LNCaP clone FGC (cell line): ENCODE measurements at regions not wholly inside any gene's neighbourhood (a gene's known extent, or its start where the extent isn't known, plus 50 kb on each side); places are given as distances from the start of the nearest gene placed in this dataset.

Source experiments
- DNase-seq: peaks from one replicate; pipeline ENCODE4 v3.0.0-alpha.2; 2011; ENCODE audit warnings: low read depth
- H3K4me3 ChIP-seq: 2 replicates; pipeline ENCODE4 v1.5.1; 2011; ENCODE audit warnings: mild to moderate bottlenecking, low read depth, low read length, control low read depth
- CTCF ChIP-seq: IDR thresholded peaks from 2 replicates; pipeline ENCODE4 v1.5.1; 2012; ENCODE audit warnings: mild to moderate bottlenecking; ENCODE audit not compliant: control insufficient read depth, insufficient read depth; ENCODE audit errors: extremely low read depth

GRCh38 chr13:99628442-99628841, 127.2 kb downstream of the TM9SF2 start:
- no peak for TF ChIP-seq CTCF
- H3K4me3 ChIP-seq, result no peak overlapping the region
- DNase-seq, result no peak

GRCh38 chr13:99626461-99627082, 125.3 kb downstream of the TM9SF2 start:
- DNase-seq, result no peak
- TF ChIP-seq CTCF, result no peak
- H3K4me3 ChIP-seq, result no peak overlapping the region

GRCh38 chr13:99624936-99625540, 123.8 kb downstream of the TM9SF2 start:
- H3K4me3 ChIP-seq, result no peak overlapping the region
- no peak for DNase-seq
- TF ChIP-seq CTCF, result no peak

GRCh38 chr13:99620806-99621205, 119.5 kb downstream of the TM9SF2 start:
- no peak for DNase-seq
- TF ChIP-seq CTCF, result no peak

GRCh38 chr13:99619207-99619606, 117.9 kb downstream of the TM9SF2 start:
- H3K4me3 ChIP-seq, result no peak overlapping the region

More at GRCh38 chr13:99620806-99621205, 119.5 kb downstream of the TM9SF2 start:
- no peak overlapping the region for H3K4me3 ChIP-seq

GRCh38 chr13:99617474-99618255, 116.4 kb downstream of the TM9SF2 start:
- no peak for DNase-seq

More at GRCh38 chr13:99619207-99619606, 117.9 kb downstream of the TM9SF2 start:
- no peak for DNase-seq
- TF ChIP-seq CTCF, result no peak

More at GRCh38 chr13:99617474-99618255, 116.4 kb downstream of the TM9SF2 start:
- H3K4me3 ChIP-seq, result no peak overlapping the region
- peak; percentile 76 for TF ChIP-seq CTCF
